ENCODE measurements at regions not wholly inside any gene's neighbourhood (a gene's known extent, or its start where the extent isn't known, plus 50 kb on each side); places are given as distances from the start of the nearest gene placed in this dataset.

DNA sequence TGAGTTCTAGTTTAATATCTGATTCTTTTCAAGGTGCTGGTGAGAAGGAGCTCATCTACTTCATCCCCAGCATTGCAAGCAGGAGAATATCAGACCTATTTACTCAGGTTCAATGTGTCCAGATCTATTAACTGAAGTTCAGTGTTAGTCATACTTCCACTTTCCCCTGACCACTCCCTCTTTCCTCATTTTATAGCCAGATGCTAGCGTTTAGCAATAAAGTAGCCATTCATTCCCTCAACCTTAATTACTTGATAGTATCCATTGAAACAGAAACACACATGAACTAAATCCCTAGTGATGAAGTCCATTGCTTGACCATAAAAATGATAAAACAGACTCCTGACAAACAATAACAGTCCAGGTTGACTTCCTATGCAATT, 60.0 kb downstream of the RPL22L1 start:
- TF ChIP-seq POLR2AphosphoS5 (IDR thresholded peaks at IDR 0.05; ENCODE audit: low read depth, low read length) (no peak), TAF1 (IDR thresholded peaks at IDR 0.05; ENCODE audit: borderline replicate concordance, insufficient read depth, low read length) (no peak), FOXP2 (optimal IDR thresholded peaks at IDR 0.05; ENCODE audit: borderline replicate concordance, extremely low read depth, extremely low read length, insufficient read depth) (no peak), SIN3A (IDR thresholded peaks at IDR 0.05; ENCODE audit: borderline replicate concordance, insufficient read depth, low read length) (no peak)
- TF ChIP-seq, protein P1, sequence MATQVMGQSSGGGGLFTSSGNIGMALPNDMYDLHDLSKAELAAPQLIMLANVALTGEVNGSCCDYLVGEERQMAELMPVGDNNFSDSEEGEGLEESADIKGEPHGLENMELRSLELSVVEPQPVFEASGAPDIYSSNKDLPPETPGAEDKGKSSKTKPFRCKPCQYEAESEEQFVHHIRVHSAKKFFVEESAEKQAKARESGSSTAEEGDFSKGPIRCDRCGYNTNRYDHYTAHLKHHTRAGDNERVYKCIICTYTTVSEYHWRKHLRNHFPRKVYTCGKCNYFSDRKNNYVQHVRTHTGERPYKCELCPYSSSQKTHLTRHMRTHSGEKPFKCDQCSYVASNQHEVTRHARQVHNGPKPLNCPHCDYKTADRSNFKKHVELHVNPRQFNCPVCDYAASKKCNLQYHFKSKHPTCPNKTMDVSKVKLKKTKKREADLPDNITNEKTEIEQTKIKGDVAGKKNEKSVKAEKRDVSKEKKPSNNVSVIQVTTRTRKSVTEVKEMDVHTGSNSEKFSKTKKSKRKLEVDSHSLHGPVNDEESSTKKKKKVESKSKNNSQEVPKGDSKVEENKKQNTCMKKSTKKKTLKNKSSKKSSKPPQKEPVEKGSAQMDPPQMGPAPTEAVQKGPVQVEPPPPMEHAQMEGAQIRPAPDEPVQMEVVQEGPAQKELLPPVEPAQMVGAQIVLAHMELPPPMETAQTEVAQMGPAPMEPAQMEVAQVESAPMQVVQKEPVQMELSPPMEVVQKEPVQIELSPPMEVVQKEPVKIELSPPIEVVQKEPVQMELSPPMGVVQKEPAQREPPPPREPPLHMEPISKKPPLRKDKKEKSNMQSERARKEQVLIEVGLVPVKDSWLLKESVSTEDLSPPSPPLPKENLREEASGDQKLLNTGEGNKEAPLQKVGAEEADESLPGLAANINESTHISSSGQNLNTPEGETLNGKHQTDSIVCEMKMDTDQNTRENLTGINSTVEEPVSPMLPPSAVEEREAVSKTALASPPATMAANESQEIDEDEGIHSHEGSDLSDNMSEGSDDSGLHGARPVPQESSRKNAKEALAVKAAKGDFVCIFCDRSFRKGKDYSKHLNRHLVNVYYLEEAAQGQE (IDR thresholded peaks at IDR 0.05; ENCODE audit: insufficient read depth in 1 of 2, low read depth in 2 of 2, low read length in 2 of 2): no peak

GRCh38 chr3:170809007-170809974, 60.7 kb downstream of the RPL22L1 start:
- TF ChIP-seq SIN3A (IDR thresholded peaks at IDR 0.05; ENCODE audit: borderline replicate concordance, insufficient read depth, low read length) (no peak), FOXP2 (optimal IDR thresholded peaks at IDR 0.05; ENCODE audit: borderline replicate concordance, extremely low read depth, extremely low read length, insufficient read depth) (no peak), TAF1 (IDR thresholded peaks at IDR 0.05; ENCODE audit: borderline replicate concordance, insufficient read depth, low read length) (no peak), POLR2AphosphoS5 (IDR thresholded peaks at IDR 0.05; ENCODE audit: low read depth, low read length) (no peak)
- TF ChIP-seq, protein P1 (IDR thresholded peaks at IDR 0.05; ENCODE audit: insufficient read depth in 1 of 2, low read depth in 2 of 2, low read length in 2 of 2): no peak

DNA sequence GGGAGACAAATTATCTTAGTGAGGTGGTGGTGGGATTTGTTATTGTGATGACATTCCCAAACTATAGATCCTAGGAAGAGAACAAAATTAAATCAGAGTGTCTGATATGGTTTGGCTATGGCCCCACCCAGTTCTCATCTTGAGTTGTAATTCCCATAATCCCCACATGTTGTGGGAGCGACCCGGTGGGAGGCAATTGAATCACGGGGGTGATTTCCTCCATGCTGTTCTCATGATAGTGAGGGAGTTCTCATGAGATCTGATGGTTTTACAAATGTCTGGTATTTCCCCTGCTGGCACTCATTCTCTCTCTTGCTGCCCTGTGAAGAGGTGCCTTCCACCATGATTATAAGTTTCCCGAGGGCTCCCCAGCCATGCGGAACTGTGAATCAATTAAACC, 62.0 kb downstream of the RPL22L1 start:
- TF ChIP-seq TAF1 (IDR thresholded peaks at IDR 0.05; ENCODE audit: borderline replicate concordance, insufficient read depth, low read length): no peak
- no peak for TF ChIP-seq FOXP2 (optimal IDR thresholded peaks at IDR 0.05; ENCODE audit: borderline replicate concordance, extremely low read depth, extremely low read length, insufficient read depth)
- TF ChIP-seq POLR2AphosphoS5 (IDR thresholded peaks at IDR 0.05; ENCODE audit: low read depth, low read length): no peak
- TF ChIP-seq, protein P1 (IDR thresholded peaks at IDR 0.05; ENCODE audit: insufficient read depth in 1 of 2, low read depth in 2 of 2, low read length in 2 of 2): no peak
- no peak for TF ChIP-seq SIN3A (IDR thresholded peaks at IDR 0.05; ENCODE audit: borderline replicate concordance, insufficient read depth, low read length)

GRCh38 chr3:170806676-170807075, 63.3 kb downstream of the RPL22L1 start:
- TF ChIP-seq POLR2AphosphoS5 (IDR thresholded peaks at IDR 0.05; ENCODE audit: low read depth, low read length): no peak
- TF ChIP-seq, protein P1 (IDR thresholded peaks at IDR 0.05; ENCODE audit: insufficient read depth in 1 of 2, low read depth in 2 of 2, low read length in 2 of 2): no peak
- TF ChIP-seq FOXP2 (optimal IDR thresholded peaks at IDR 0.05; ENCODE audit: borderline replicate concordance, extremely low read depth, extremely low read length, insufficient read depth): no peak
- TF ChIP-seq TAF1 (IDR thresholded peaks at IDR 0.05; ENCODE audit: borderline replicate concordance, insufficient read depth, low read length): no peak
- TF ChIP-seq SIN3A (IDR thresholded peaks at IDR 0.05; ENCODE audit: borderline replicate concordance, insufficient read depth, low read length): no peak

All from PFSK-1 (cell line).